Activated T-cell treated with anti-CD3 and anti-CD28 coated beads, Interleukin-2, amount 50 U/mL, for 4 hours (primary cell): ENCODE measurements at regions not wholly inside any gene's neighbourhood (a gene's known extent, or its start where the extent isn't known, plus 50 kb on each side); places are given as distances from the start of the nearest gene placed in this dataset.

Experiments
- ATAC-seq, 2 donors: fragments of 200-7000 bp; cut with Tn5 transposase; one replicate each; pipeline ENCODE4 v1.10.0; 2021
- DNase-seq: peaks from one replicate; pipeline ENCODE4 v3.0.0-alpha.2; 2020
- H3K27me3 Mint-ChIP-seq: one replicate; pipeline ENCODE4 v1.8.0; 2021; ENCODE audit warnings: low read depth, mixed read lengths
- H3K36me3 Mint-ChIP-seq: one replicate; pipeline ENCODE4 v1.8.0; 2022; ENCODE audit warnings: mixed read lengths; ENCODE audit not compliant: insufficient read depth
- H3K4me1 Mint-ChIP-seq: one replicate; pipeline ENCODE4 v1.8.0; 2021; ENCODE audit warnings: low read depth, mixed read lengths
- H3K4me3 Mint-ChIP-seq: one replicate; pipeline ENCODE4 v1.8.0; 2021; ENCODE audit warnings: mild to moderate bottlenecking, moderate library complexity, mixed read lengths
- H3K9me3 Mint-ChIP-seq: one replicate; pipeline ENCODE4 v1.8.0; 2021; ENCODE audit warnings: mixed read lengths

- Mint-ChIP-seq H3K4me3 (no peak overlapping the region), H3K9me3 (peaks cover 8% of the 10 kb centered on the region), H3K36me3 (no peaks in the 10 kb centered on the region)
These were observed 373.7 kb downstream of the SOX9 start for GRCh38 chr17:72494566-72494965.

GRCh38 chr17:72496461-72496860, 375.6 kb downstream of the SOX9 start:
- ATAC-seq (no peak), DNase-seq (no peak)
- Mint-ChIP-seq H3K4me3 (no peak overlapping the region), H3K4me1 (no peaks in the 10 kb centered on the region), H3K36me3 (no peaks in the 10 kb centered on the region), H3K9me3 (no peaks in the 10 kb centered on the region), H3K27me3 (peaks cover 7% of the 10 kb centered on the region)

More at GRCh38 chr17:72494566-72494965, 373.7 kb downstream of the SOX9 start:
- Mint-ChIP-seq H3K4me1 (no peaks in the 10 kb centered on the region), H3K27me3 (peaks cover 4% of the 10 kb centered on the region)
- DNase-seq = no peak
- ATAC-seq = no peak

- Mint-ChIP-seq H3K9me3 (no peaks in the 10 kb centered on the region), H3K4me3 (no peak overlapping the region), H3K27me3 (peaks cover 7% of the 10 kb centered on the region), H3K4me1 (no peaks in the 10 kb centered on the region), H3K36me3 (no peaks in the 10 kb centered on the region)
- no peak for ATAC-seq
- no peak for DNase-seq
These were observed 377.1 kb downstream of the SOX9 start for GRCh38 chr17:72497915-72498314.

GRCh38 chr17:72498364-72499210, 377.8 kb downstream of the SOX9 start:
- Mint-ChIP-seq H3K36me3 (no peaks in the 10 kb centered on the region), H3K4me1 (no peaks in the 10 kb centered on the region), H3K9me3 (no peaks in the 10 kb centered on the region), H3K4me3 (no peak overlapping the region), H3K27me3 (peaks cover 7% of the 10 kb centered on the region)
- no peak for DNase-seq
- no peak for ATAC-seq

GRCh38 chr17:72501404-72502370, 380.9 kb downstream of the SOX9 start:
- H3K9me3 Mint-ChIP-seq = peaks cover 6% of the 10 kb centered on the region
- ATAC-seq = no peak
- peaks cover 7% of the 10 kb centered on the region for H3K27me3 Mint-ChIP-seq
- H3K4me1 Mint-ChIP-seq = no peaks in the 10 kb centered on the region
- DNase-seq = no peak
- no peaks in the 10 kb centered on the region for H3K36me3 Mint-ChIP-seq
- H3K4me3 Mint-ChIP-seq = no peak overlapping the region

GRCh38 chr17:72502371-72503341, 381.8 kb downstream of the SOX9 start:
- Mint-ChIP-seq H3K9me3 (peaks cover 6% of the 10 kb centered on the region), H3K4me3 (no peak overlapping the region), H3K4me1 (no peaks in the 10 kb centered on the region), H3K27me3 (peaks cover 4% of the 10 kb centered on the region), H3K36me3 (no peaks in the 10 kb centered on the region)
- ATAC-seq = no peak
- no peak for DNase-seq

GRCh38 chr17:72503556-72503955, 382.7 kb downstream of the SOX9 start:
- no peak overlapping the region for H3K4me3 Mint-ChIP-seq
- H3K4me1 Mint-ChIP-seq = no peaks in the 10 kb centered on the region
- DNase-seq (no peak), ATAC-seq (no peak)
- peaks cover 4% of the 10 kb centered on the region for H3K27me3 Mint-ChIP-seq
- peaks cover 6% of the 10 kb centered on the region for H3K9me3 Mint-ChIP-seq
- no peaks in the 10 kb centered on the region for H3K36me3 Mint-ChIP-seq

- no peaks in the 10 kb centered on the region for H3K4me1 Mint-ChIP-seq
- H3K36me3 Mint-ChIP-seq = no peaks in the 10 kb centered on the region
- no peak for DNase-seq
- H3K27me3 Mint-ChIP-seq = peaks cover 2% of the 10 kb centered on the region
- peaks cover 6% of the 10 kb centered on the region for H3K9me3 Mint-ChIP-seq
- H3K4me3 Mint-ChIP-seq = no peak overlapping the region
- no peak for ATAC-seq
These were observed 384.0 kb downstream of the SOX9 start for GRCh38 chr17:72504783-72505182.

- H3K4me3 Mint-ChIP-seq = no peak overlapping the region
- DNase-seq (no peak), ATAC-seq (no peak)
- H3K4me1 Mint-ChIP-seq = no peaks in the 10 kb centered on the region
- no peaks in the 10 kb centered on the region for H3K36me3 Mint-ChIP-seq
- H3K27me3 Mint-ChIP-seq = no peaks in the 10 kb centered on the region
- peaks cover 6% of the 10 kb centered on the region for H3K9me3 Mint-ChIP-seq
These were observed 386.0 kb downstream of the SOX9 start for GRCh38 chr17:72506773-72507172.

GRCh38 chr17:72507370-72507769, 386.6 kb downstream of the SOX9 start:
- Mint-ChIP-seq H3K36me3 (no peaks in the 10 kb centered on the region), H3K9me3 (peaks cover 6% of the 10 kb centered on the region), H3K4me1 (no peaks in the 10 kb centered on the region), H3K27me3 (no peaks in the 10 kb centered on the region), H3K4me3 (no peak overlapping the region)
- ATAC-seq (no peak), DNase-seq (no peak)

GRCh38 chr17:72510351-72511016, 389.7 kb downstream of the SOX9 start:
- no peak for DNase-seq
- Mint-ChIP-seq H3K4me3 (no peak overlapping the region), H3K4me1 (no peaks in the 10 kb centered on the region), H3K9me3 (no peaks in the 10 kb centered on the region), H3K36me3 (no peaks in the 10 kb centered on the region), H3K27me3 (no peaks in the 10 kb centered on the region)
- no peak for ATAC-seq

GRCh38 chr17:72511242-72511641, 390.4 kb downstream of the SOX9 start:
- H3K4me3 Mint-ChIP-seq = no peak overlapping the region
- DNase-seq = no peak
- H3K4me1 Mint-ChIP-seq = no peaks in the 10 kb centered on the region
- ATAC-seq = no peak
- no peaks in the 10 kb centered on the region for H3K27me3 Mint-ChIP-seq
- H3K36me3 Mint-ChIP-seq = no peaks in the 10 kb centered on the region
- no peaks in the 10 kb centered on the region for H3K9me3 Mint-ChIP-seq

GRCh38 chr17:72511874-72512273, 391.1 kb downstream of the SOX9 start:
- ATAC-seq (no peak), DNase-seq (no peak)
- H3K9me3 Mint-ChIP-seq = no peaks in the 10 kb centered on the region
- H3K27me3 Mint-ChIP-seq = no peaks in the 10 kb centered on the region
- H3K36me3 Mint-ChIP-seq = no peaks in the 10 kb centered on the region
- H3K4me3 Mint-ChIP-seq = no peak overlapping the region
- H3K4me1 Mint-ChIP-seq = no peaks in the 10 kb centered on the region
